ENCODE measurements at regions not wholly inside any gene's neighbourhood (a gene's known extent, or its start where the extent isn't known, plus 50 kb on each side); places are given as distances from the start of the nearest gene placed in this dataset.

DNA sequence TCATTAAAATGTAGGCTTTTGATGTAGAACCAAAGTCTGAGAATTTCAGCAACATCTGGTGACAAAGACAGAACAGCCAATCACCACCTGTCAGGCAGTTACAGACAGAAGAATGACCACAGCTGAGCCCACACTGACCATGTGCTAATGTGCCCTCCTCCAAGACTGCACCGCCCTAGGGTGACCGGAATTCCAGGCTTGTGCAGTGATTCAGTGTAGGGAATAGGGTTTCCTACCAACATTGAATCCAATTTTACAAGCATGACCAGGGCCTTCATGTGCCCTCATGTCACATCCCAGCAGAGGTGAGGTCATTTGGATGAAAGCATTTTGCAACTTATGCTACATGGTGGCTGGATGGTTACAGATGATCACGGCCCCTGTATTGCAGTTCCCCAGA lies 412.5 kb downstream of the SOX2 start:
- TF ChIP-seq, protein P1, sequence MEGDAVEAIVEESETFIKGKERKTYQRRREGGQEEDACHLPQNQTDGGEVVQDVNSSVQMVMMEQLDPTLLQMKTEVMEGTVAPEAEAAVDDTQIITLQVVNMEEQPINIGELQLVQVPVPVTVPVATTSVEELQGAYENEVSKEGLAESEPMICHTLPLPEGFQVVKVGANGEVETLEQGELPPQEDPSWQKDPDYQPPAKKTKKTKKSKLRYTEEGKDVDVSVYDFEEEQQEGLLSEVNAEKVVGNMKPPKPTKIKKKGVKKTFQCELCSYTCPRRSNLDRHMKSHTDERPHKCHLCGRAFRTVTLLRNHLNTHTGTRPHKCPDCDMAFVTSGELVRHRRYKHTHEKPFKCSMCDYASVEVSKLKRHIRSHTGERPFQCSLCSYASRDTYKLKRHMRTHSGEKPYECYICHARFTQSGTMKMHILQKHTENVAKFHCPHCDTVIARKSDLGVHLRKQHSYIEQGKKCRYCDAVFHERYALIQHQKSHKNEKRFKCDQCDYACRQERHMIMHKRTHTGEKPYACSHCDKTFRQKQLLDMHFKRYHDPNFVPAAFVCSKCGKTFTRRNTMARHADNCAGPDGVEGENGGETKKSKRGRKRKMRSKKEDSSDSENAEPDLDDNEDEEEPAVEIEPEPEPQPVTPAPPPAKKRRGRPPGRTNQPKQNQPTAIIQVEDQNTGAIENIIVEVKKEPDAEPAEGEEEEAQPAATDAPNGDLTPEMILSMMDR (IDR thresholded peaks at IDR 0.05; ENCODE audit: low read depth, low read length, poor library complexity, severe bottlenecking) = no peak
- TF ChIP-seq EZH2phosphoT487 (IDR thresholded peaks at IDR 0.05; ENCODE audit: borderline replicate concordance, low read length) = no peak
